Kidney (tissue), 13 donors: ENCODE measurements at regions not wholly inside any gene's neighbourhood (a gene's known extent, or its start where the extent isn't known, plus 50 kb on each side); places are given as distances from the start of the nearest gene placed in this dataset.

ENCODE experiments used
- DNase-seq, 5 donors: peaks; one replicate each; pipeline ENCODE4 v3.0.0-alpha.2; 2013 to 2020
- FAIRE-seq: peaks from 2 replicates; lab custom pipeline; 2012; peaks lifted over from hg19 to GRCh38; lab: Jason Lieb, UNC
- H3K27ac ChIP-seq, 2 donors: one replicate each; pipeline ENCODE4 v1.7.0; 2013; ENCODE audit warnings: low read depth in 2 of 2, low read length in 2 of 2, inconsistent platforms in 1 of 2
- H3K27me3 ChIP-seq: one replicate; pipeline ENCODE4 v1.7.1; 2013; ENCODE audit warnings: low read length, inconsistent platforms; ENCODE audit not compliant: control insufficient read depth, insufficient read depth
- H3K36me3 ChIP-seq, 3 donors: one replicate each; pipeline versions ENCODE4 v1.7.0 to v1.7.1; 2013; ENCODE audit warnings: low read length in 3 of 3, control low read depth in 1 of 3, inconsistent platforms in 1 of 3; ENCODE audit not compliant: insufficient read depth in 3 of 3, control insufficient read depth in 2 of 3
- H3K4me1 ChIP-seq, 3 donors: one replicate each; pipeline versions ENCODE4 v1.7.0 to v1.7.1; 2013; ENCODE audit warnings: low read length in 3 of 3, inconsistent platforms in 1 of 3, low read depth in 1 of 3; ENCODE audit not compliant: control insufficient read depth in 2 of 3, insufficient read depth in 2 of 3
- H3K4me3 ChIP-seq, 3 donors: one replicate each; pipeline versions ENCODE4 v1.7.0 to v1.8.1; 2013; ENCODE audit warnings: low read length in 3 of 3, control low read depth in 1 of 3, inconsistent platforms in 1 of 3
- H3K9ac ChIP-seq, 3 donors: one replicate each; pipeline versions ENCODE4 v1.7.0 to v1.7.1; 2013; ENCODE audit warnings: low read length in 3 of 3, control low read depth in 1 of 3, inconsistent platforms in 1 of 3
- H3K9me3 ChIP-seq, 3 donors: one replicate each; pipeline versions ENCODE4 v1.7.0 to v1.7.1; 2013; ENCODE audit warnings: low read length in 3 of 3, control low read depth in 1 of 3, inconsistent platforms in 1 of 3; ENCODE audit not compliant: control insufficient read depth in 2 of 3, insufficient read depth in 1 of 3
- CTCF ChIP-seq: IDR thresholded peaks from 3 replicates; pipeline ENCODE4 v1.5.1; 2012; ENCODE audit warnings: mild to moderate bottlenecking, moderate library complexity, borderline replicate concordance; ENCODE audit not compliant: insufficient read depth; ENCODE audit errors: extremely low read depth
- intact Hi-C: fragments of 100-400 bp; cut with DNase I; formaldehyde crosslinking; loops from one replicate; pipeline ENCODE4 v1.11.1; 2022
- donor health status: control.
- donor health status: control.
- donor health status: control.
- donor health status: control.
- donor health status: control.
- donor health status: DM: yes; HTN: yes; CAD: no.
- donor health status: Normal renal cell carcinoma (clear cell type).

GRCh38 chr4:24065974-24066373, 176.1 kb upstream of the PPARGC1A start:
- H3K9ac ChIP-seq = no peak overlapping the region

GRCh38 chr4:24063731-24064130, 173.9 kb upstream of the PPARGC1A start:
- intact Hi-C loops = no loop called here
- Histone ChIP-seq H3K27me3 (no peaks in the 10 kb centered on the region), H3K27ac (no peak overlapping the region), H3K36me3 (no peaks in the 10 kb centered on the region), H3K4me1 (no peaks in the 10 kb centered on the region), H3K9me3 (no peaks in the 10 kb centered on the region), H3K9ac (no peak overlapping the region), H3K4me3 (no peak overlapping the region)
- TF ChIP-seq CTCF = no peak
- DNase-seq (no peak), FAIRE-seq (no peak)

More at GRCh38 chr4:24065974-24066373, 176.1 kb upstream of the PPARGC1A start:
- Histone ChIP-seq H3K36me3 (no peaks in the 10 kb centered on the region), H3K9me3 (no peaks in the 10 kb centered on the region), H3K4me3 (no peak overlapping the region), H3K4me1 (no peaks in the 10 kb centered on the region), H3K27me3 (no peaks in the 10 kb centered on the region), H3K27ac (no peak overlapping the region)
- intact Hi-C loops = no loop called here
- no peak for TF ChIP-seq CTCF
- no peak for FAIRE-seq
- DNase-seq = no peak

GRCh38 chr4:24060932-24061331, 171.1 kb upstream of the PPARGC1A start:
- Histone ChIP-seq H3K27me3 (no peaks in the 10 kb centered on the region), H3K4me3 (no peak overlapping the region), H3K9me3 (no peaks in the 10 kb centered on the region), H3K4me1 (no peaks in the 10 kb centered on the region), H3K27ac (no peak overlapping the region), H3K36me3 (no peaks in the 10 kb centered on the region), H3K9ac (no peak overlapping the region)
- DNase-seq (no peak), FAIRE-seq (no peak)
- no peak for TF ChIP-seq CTCF
- intact Hi-C loops = no loop called here

GRCh38 chr4:24059839-24060238, 170.0 kb upstream of the PPARGC1A start:
- DNase-seq (no peak), FAIRE-seq (no peak)
- Histone ChIP-seq H3K9ac (no peak overlapping the region), H3K36me3 (no peaks in the 10 kb centered on the region), H3K27ac (no peak overlapping the region), H3K4me1 (no peaks in the 10 kb centered on the region), H3K4me3 (no peak overlapping the region), H3K9me3 (no peaks in the 10 kb centered on the region), H3K27me3 (no peaks in the 10 kb centered on the region)
- TF ChIP-seq CTCF = no peak
- intact Hi-C loops = no loop called here
